ENCODE measurements at regions not wholly inside any gene's neighbourhood (a gene's known extent, or its start where the extent isn't known, plus 50 kb on each side); places are given as distances from the start of the nearest gene placed in this dataset.
"Not testable (repeated sequence)": the region's sequence is repeated elsewhere in the genome, so short reads cannot be mapped to it uniquely, and the experiment has no call there.

- DNase-seq (ENCODE audit: extremely low spot score); CTCF ChIA-PET; POLR2A ChIA-PET: not testable (repeated sequence)
Observed at GRCh38 chr21:27908816-27909215, 941.9 kb upstream of the ADAMTS5 start.

DNA sequence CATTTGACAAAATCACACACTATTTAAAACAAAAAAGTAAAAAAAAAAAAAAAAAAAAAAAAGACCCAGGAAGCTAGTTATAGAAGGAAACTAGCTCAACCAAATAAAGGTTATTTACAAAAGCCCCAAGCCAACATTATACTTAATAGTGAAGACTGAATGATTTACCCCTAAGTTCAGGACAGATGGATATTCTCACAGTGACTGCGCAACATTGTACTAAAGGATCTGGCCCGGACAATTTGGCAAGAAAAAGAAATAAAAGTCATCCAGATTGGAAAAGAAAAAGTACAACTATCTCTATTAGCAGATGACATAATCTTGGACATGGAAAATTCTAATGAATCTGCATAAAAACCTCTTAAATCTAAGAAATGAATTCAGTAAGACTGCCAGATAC lies 936.0 kb upstream of the ADAMTS5 start:
- POLR2A ChIA-PET; DNase-seq (ENCODE audit: extremely low spot score): not testable (repeated sequence)

GRCh38 chr21:27893619-27894018 lies 926.7 kb upstream of the ADAMTS5 start:
- CTCF ChIA-PET; DNase-seq (ENCODE audit: extremely low spot score); POLR2A ChIA-PET: not testable (repeated sequence)

More for the DNA sequence above, 936.0 kb upstream of the ADAMTS5 start:
- CTCF ChIA-PET = not testable (repeated sequence)

DNA sequence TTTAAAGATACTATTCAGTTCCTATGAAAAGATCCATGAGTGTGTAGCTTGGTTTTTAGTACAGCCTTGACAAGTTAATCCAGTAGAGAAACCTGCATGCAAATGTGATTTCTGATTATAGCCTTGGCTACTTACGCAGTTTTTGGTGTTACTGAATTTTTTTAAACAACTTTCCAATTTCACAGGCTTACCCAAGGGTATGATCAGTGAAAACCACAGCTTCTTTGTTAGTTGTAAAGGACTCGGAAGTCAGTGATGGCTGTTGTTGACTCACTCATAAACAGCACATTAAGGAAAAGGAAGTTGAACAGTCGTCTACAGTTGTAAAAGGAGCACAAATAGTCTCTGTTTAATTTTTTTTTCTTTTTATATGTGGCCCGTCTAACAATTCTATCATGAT lies 924.6 kb upstream of the ADAMTS5 start:
- DNase-seq (ENCODE audit: extremely low spot score); CTCF ChIA-PET; POLR2A ChIA-PET: not testable (repeated sequence)

GRCh38 chr21:27887808-27888455 lies 921.0 kb upstream of the ADAMTS5 start:
- POLR2A ChIA-PET; DNase-seq (ENCODE audit: extremely low spot score); CTCF ChIA-PET: not testable (repeated sequence)

- POLR2A ChIA-PET = no interaction called here
- CTCF ChIA-PET = no interaction called here
- DNase-seq (ENCODE audit: extremely low spot score) = no peak
- TF ChIP-seq HDGF (IDR thresholded peaks at IDR 0.05; ENCODE audit: borderline replicate concordance) (no peak), FOXA1 (IDR thresholded peaks at IDR 0.05) (no peak), BHLHE40 (IDR thresholded peaks at IDR 0.05; ENCODE audit: borderline replicate concordance) (no peak), SP1 (IDR thresholded peaks at IDR 0.05) (no peak)
- TF ChIP-seq, protein P1, sequence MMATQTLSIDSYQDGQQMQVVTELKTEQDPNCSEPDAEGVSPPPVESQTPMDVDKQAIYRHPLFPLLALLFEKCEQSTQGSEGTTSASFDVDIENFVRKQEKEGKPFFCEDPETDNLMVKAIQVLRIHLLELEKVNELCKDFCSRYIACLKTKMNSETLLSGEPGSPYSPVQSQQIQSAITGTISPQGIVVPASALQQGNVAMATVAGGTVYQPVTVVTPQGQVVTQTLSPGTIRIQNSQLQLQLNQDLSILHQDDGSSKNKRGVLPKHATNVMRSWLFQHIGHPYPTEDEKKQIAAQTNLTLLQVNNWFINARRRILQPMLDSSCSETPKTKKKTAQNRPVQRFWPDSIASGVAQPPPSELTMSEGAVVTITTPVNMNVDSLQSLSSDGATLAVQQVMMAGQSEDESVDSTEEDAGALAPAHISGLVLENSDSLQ (IDR thresholded peaks at IDR 0.05) = no peak
Observed at GRCh38 chr21:27885296-27885711, 918.4 kb upstream of the ADAMTS5 start.

DNA sequence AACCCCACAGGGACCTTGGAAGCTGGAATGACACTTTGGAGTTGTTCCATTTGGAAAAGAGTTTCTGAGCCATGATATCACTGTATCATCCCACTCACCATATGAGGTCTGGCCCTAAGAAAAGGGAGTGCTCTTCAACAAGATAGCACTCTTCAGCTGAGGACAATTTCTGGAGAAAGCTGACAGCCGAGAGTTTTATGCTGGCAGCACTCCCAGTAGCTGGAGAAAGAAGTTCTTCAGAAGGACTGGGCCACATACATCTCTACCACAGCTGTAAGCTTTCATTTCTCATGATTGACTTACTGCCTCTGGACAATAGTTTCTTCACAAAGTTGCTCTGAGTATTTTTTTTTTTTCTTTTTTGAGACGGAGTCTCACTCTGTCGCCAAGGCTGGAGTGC lies 914.4 kb upstream of the ADAMTS5 start:
- CTCF ChIA-PET; POLR2A ChIA-PET; DNase-seq (ENCODE audit: extremely low spot score): not testable (repeated sequence)

DNA sequence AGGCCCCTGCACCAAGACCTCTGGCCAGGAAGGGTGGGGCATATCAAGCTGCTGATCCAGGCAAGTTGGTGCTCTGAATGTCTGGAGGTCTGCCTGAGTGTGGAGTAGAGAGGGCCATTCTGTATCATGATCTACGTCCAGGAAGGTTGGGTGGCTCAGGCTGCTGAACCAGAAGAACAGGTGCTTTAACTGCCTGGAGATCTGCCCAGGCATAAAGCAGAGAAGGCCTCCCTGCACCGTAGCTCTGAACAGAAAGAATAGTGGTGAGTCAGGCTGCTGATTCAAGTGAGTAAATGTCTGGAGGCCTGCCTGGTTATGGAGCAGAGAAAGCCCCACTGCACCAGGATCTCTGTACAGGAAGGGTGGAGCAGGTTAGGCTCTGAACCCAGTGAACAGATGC lies 905.5 kb upstream of the ADAMTS5 start:
- DNase-seq (ENCODE audit: extremely low spot score); CTCF ChIA-PET: not testable (repeated sequence)

GRCh38 chr21:27870755-27871154 lies 903.9 kb upstream of the ADAMTS5 start:
- DNase-seq (ENCODE audit: extremely low spot score); CTCF ChIA-PET; POLR2A ChIA-PET: not testable (repeated sequence)

More for the DNA sequence above, 905.5 kb upstream of the ADAMTS5 start:
- POLR2A ChIA-PET = not testable (repeated sequence)

GRCh38 chr21:27860314-27860955 lies 893.5 kb upstream of the ADAMTS5 start:
- POLR2A ChIA-PET; DNase-seq (ENCODE audit: extremely low spot score); CTCF ChIA-PET: not testable (repeated sequence)

- DNase-seq (ENCODE audit: extremely low spot score); CTCF ChIA-PET; POLR2A ChIA-PET: not testable (repeated sequence)
Observed at GRCh38 chr21:27858053-27858825, 891.4 kb upstream of the ADAMTS5 start.

GRCh38 chr21:27856988-27857387 lies 890.1 kb upstream of the ADAMTS5 start:
- DNase-seq (ENCODE audit: extremely low spot score); POLR2A ChIA-PET; CTCF ChIA-PET: not testable (repeated sequence)

Measured in HEK293T (cell line).